Amniotic stem cell (primary cell): ENCODE measurements at regions not wholly inside any gene's neighbourhood (a gene's known extent, or its start where the extent isn't known, plus 50 kb on each side); places are given as distances from the start of the nearest gene placed in this dataset.

Experiments
- DNase-seq: peaks from one replicate; lab custom pipeline; 2025; lab: John Stamatoyannopoulos, UW

GRCh38 chr14:31965735-31966598 lies 111.1 kb upstream of the ARHGAP5 start:
- DNase-seq: no peak

GRCh38 chr14:31966896-31967668 lies 110.0 kb upstream of the ARHGAP5 start:
- DNase-seq: no peak

- no peak for DNase-seq
Observed at GRCh38 chr14:31967669-31967975, 109.5 kb upstream of the ARHGAP5 start.

GRCh38 chr14:31968107-31968810 lies 108.8 kb upstream of the ARHGAP5 start:
- no peak for DNase-seq

- no peak for DNase-seq
Observed at GRCh38 chr14:31968956-31969698, 108.0 kb upstream of the ARHGAP5 start.

- no peak for DNase-seq
Observed at GRCh38 chr14:31969699-31970240, 107.3 kb upstream of the ARHGAP5 start.

GRCh38 chr14:31970744-31971143 lies 106.4 kb upstream of the ARHGAP5 start:
- no peak for DNase-seq

- no peak for DNase-seq
Observed at GRCh38 chr14:31971612-31972011, 105.5 kb upstream of the ARHGAP5 start.

GRCh38 chr14:31977001-31977556 lies 100.0 kb upstream of the ARHGAP5 start:
- no peak for DNase-seq

GRCh38 chr14:31978423-31978822 lies 98.7 kb upstream of the ARHGAP5 start:
- DNase-seq: no peak

GRCh38 chr14:31982642-31983041 lies 94.5 kb upstream of the ARHGAP5 start:
- no peak for DNase-seq

GRCh38 chr14:31986405-31986804 lies 90.7 kb upstream of the ARHGAP5 start:
- no peak for DNase-seq

GRCh38 chr14:31987721-31988120 lies 89.4 kb upstream of the ARHGAP5 start:
- DNase-seq: no peak

- no peak for DNase-seq
Observed at GRCh38 chr14:31988244-31988643, 88.9 kb upstream of the ARHGAP5 start.

- no peak for DNase-seq
Observed at GRCh38 chr14:31990183-31990857, 86.8 kb upstream of the ARHGAP5 start.

GRCh38 chr14:31990926-31991572 lies 86.1 kb upstream of the ARHGAP5 start:
- no peak for DNase-seq

GRCh38 chr14:31992011-31992447 lies 85.1 kb upstream of the ARHGAP5 start:
- DNase-seq: no peak

GRCh38 chr14:31993521-31993951 lies 83.6 kb upstream of the ARHGAP5 start:
- DNase-seq: no peak

GRCh38 chr14:31994391-31995033 lies 82.6 kb upstream of the ARHGAP5 start:
- DNase-seq: no peak

- no peak for DNase-seq
Observed at GRCh38 chr14:32003585-32003984, 73.5 kb upstream of the ARHGAP5 start.
